Ureter (tissue), 1 donor: ENCODE measurements at regions not wholly inside any gene's neighbourhood (a gene's known extent, or its start where the extent isn't known, plus 50 kb on each side); places are given as distances from the start of the nearest gene placed in this dataset.
A peak's percentile ranks its signal among the peaks of the same experiment; 100 is the strongest.

Experiments used
- DNase-seq: peaks from one replicate; pipeline ENCODE4 v3.0.0-alpha.2; 2020; ENCODE audit warnings: low spot score
- donor health status: DM: yes; HTN: yes; CAD: no.

- DNase-seq = no peak
These were observed 51.9 kb upstream of the ZNF217 start for GRCh38 chr20:53645582-53645897.

- peak; percentile 39 for DNase-seq
These were observed 50.5 kb upstream of the ZNF217 start for GRCh38 chr20:53644108-53644507.
